Type B pancreatic cell (in vitro differentiated cells): ENCODE measurements at regions not wholly inside any gene's neighbourhood (a gene's known extent, or its start where the extent isn't known, plus 50 kb on each side); places are given as distances from the start of the nearest gene placed in this dataset.

Source experiments
- DNase-seq: peaks from one replicate; pipeline ENCODE4 v3.0.0; 2021; ENCODE audit warnings: mixed read lengths; ENCODE audit not compliant: unreplicated experiment; ENCODE audit errors: extremely low spot score
- H3K27ac Mint-ChIP-seq: 2 replicates; pipeline ENCODE4 v1.8.0; 2021; ENCODE audit warnings: mild to moderate bottlenecking, mixed read lengths
- H3K27me3 Mint-ChIP-seq: 2 replicates; pipeline ENCODE4 v1.8.0; 2021; ENCODE audit warnings: mixed read lengths
- H3K36me3 Mint-ChIP-seq: 2 replicates; pipeline ENCODE4 v1.8.0; 2021; ENCODE audit warnings: mixed read lengths
- H3K4me1 Mint-ChIP-seq: one replicate; pipeline ENCODE4 v1.8.0; 2021; ENCODE audit warnings: mixed read lengths; ENCODE audit not compliant: unreplicated experiment
- H3K4me3 Mint-ChIP-seq: 2 replicates; pipeline ENCODE4 v1.8.0; 2021; ENCODE audit warnings: mild to moderate bottlenecking, mixed read lengths
- H3K9me3 Mint-ChIP-seq: 2 replicates; pipeline ENCODE4 v1.8.0; 2021; ENCODE audit warnings: mixed read lengths
- CTCF ChIP-seq: fragments of 200-600 bp; sonication (generic); conservative IDR thresholded peaks from 2 replicates; pipeline ENCODE4 v1.5.0; 2021; ENCODE audit warnings: antibody characterized with exemption, mild to moderate bottlenecking

GRCh38 chr6:40152701-40153436 lies 218.6 kb upstream of the MOCS1 start:
- peaks cover 54% of the 10 kb centered on the region for H3K27me3 Mint-ChIP-seq
- no peak overlapping the region for H3K4me3 Mint-ChIP-seq
- no peak for DNase-seq
- H3K27ac Mint-ChIP-seq = no peak overlapping the region
- H3K4me1 Mint-ChIP-seq = no peaks in the 10 kb centered on the region
- H3K36me3 Mint-ChIP-seq = no peaks in the 10 kb centered on the region
- TF ChIP-seq CTCF = no peak
- no peaks in the 10 kb centered on the region for H3K9me3 Mint-ChIP-seq

GRCh38 chr6:40152196-40152595 lies 217.9 kb upstream of the MOCS1 start:
- H3K27ac Mint-ChIP-seq = no peak overlapping the region
- no peak overlapping the region for H3K4me3 Mint-ChIP-seq
- no peaks in the 10 kb centered on the region for H3K36me3 Mint-ChIP-seq

GRCh38 chr6:40148882-40149573 lies 214.8 kb upstream of the MOCS1 start:
- Mint-ChIP-seq H3K4me3 (no peak overlapping the region), H3K9me3 (no peaks in the 10 kb centered on the region), H3K36me3 (no peaks in the 10 kb centered on the region)

More at GRCh38 chr6:40152196-40152595, 217.9 kb upstream of the MOCS1 start:
- Mint-ChIP-seq H3K9me3 (no peaks in the 10 kb centered on the region), H3K4me1 (no peaks in the 10 kb centered on the region), H3K27me3 (peaks cover 54% of the 10 kb centered on the region)
- TF ChIP-seq CTCF = no peak
- DNase-seq = no peak

GRCh38 chr6:40146902-40147301 lies 212.6 kb upstream of the MOCS1 start:
- Mint-ChIP-seq H3K4me1 (no peaks in the 10 kb centered on the region), H3K27me3 (peaks cover 36% of the 10 kb centered on the region), H3K4me3 (no peak overlapping the region), H3K9me3 (peaks cover 4% of the 10 kb centered on the region), H3K27ac (no peak overlapping the region), H3K36me3 (no peaks in the 10 kb centered on the region)
- no peak for DNase-seq
- TF ChIP-seq CTCF = no peak

More at GRCh38 chr6:40148882-40149573, 214.8 kb upstream of the MOCS1 start:
- no peak for TF ChIP-seq CTCF
- no peak overlapping the region for H3K27ac Mint-ChIP-seq
- DNase-seq = no peak
- H3K27me3 Mint-ChIP-seq = peaks cover 45% of the 10 kb centered on the region
- no peaks in the 10 kb centered on the region for H3K4me1 Mint-ChIP-seq

GRCh38 chr6:40139447-40139846 lies 205.2 kb upstream of the MOCS1 start:
- no peaks in the 10 kb centered on the region for H3K36me3 Mint-ChIP-seq

More at GRCh38 chr6:40139447-40139846, 205.2 kb upstream of the MOCS1 start:
- Mint-ChIP-seq H3K27ac (no peak overlapping the region), H3K9me3 (peaks cover 21% of the 10 kb centered on the region), H3K4me1 (peaks cover 7% of the 10 kb centered on the region), H3K27me3 (peaks cover 4% of the 10 kb centered on the region), H3K4me3 (no peak overlapping the region)
- DNase-seq = no peak
- no peak for TF ChIP-seq CTCF
